Stimulated activated CD4-positive, alpha-beta T cell treated with anti-CD3 and anti-CD28 coated beads, Interleukin-2, amount 100 ng/mL, for 24 hours (primary cell): ENCODE measurements at regions not wholly inside any gene's neighbourhood (a gene's known extent, or its start where the extent isn't known, plus 50 kb on each side); places are given as distances from the start of the nearest gene placed in this dataset.

Source experiments
- DNase-seq, 2 donors: peaks; one replicate each; pipeline ENCODE4 v3.0.0-alpha.2; 2020

DNA sequence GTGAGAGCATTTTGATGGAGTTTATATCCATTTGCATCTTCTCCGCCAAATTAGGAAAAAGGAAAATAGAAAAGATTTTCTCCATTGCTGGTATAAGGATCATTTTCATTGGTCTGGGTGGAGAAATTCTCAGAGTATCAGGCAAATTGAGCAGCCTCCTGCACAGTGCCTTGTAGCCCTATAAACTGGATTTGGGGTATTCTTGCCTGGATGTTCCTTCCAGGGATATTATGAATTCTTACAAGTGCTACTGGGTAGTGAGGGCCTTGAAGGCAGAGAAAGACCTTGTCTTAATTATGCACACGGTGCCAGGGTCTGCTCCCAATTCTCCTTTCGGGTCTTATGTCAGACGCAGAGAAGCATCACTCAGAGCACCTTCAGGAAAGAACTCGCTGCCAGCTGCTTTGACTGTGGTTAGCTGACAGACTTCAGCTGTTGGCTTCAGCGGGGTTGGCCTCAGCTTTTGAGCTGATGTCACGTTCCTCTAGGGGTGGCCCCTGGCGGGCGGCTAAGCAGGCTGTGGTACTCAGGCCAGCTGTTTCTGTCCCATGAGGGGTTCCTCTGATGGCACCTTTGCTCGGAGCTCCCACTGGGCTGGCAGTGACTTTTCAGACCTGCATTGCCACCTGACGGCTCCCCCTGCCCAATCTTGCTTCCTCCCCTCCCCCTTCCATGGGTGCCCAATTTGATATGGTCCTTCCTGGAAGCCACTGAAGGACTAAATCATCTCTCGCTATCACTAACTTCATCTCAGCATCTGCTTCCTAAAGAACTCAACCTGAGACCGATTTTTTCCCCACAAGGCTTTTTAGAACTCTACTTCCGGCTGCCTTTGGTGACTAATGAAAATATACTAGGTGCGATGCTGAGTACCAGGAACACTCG, 519.5 kb downstream of the BCOR start:
- peak; percentile 64 to 65 for DNase-seq

- DNase-seq, result no peak
These were observed 517.7 kb downstream of the BCOR start for GRCh38 chrX:39580043-39580442.

DNA sequence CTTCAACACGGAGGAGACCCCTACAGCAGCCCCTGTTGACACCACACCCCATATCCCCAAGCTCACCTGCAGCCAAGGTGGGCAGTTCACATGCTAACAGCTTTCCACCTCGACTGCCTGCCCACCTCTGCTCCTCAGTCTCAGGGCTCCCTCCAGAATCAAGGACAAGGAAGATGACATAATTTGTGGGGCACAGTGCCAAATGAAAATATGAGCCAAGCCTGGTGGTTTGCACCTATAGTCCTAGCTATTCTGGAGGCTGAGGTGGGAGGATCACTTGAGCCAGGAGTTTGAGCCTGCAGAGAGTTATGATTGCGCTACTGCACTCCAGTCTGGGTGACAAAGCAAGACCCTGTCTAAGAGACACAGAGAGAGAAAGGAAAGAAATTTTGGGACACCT, 516.3 kb downstream of the BCOR start:
- DNase-seq, result no peak

DNA sequence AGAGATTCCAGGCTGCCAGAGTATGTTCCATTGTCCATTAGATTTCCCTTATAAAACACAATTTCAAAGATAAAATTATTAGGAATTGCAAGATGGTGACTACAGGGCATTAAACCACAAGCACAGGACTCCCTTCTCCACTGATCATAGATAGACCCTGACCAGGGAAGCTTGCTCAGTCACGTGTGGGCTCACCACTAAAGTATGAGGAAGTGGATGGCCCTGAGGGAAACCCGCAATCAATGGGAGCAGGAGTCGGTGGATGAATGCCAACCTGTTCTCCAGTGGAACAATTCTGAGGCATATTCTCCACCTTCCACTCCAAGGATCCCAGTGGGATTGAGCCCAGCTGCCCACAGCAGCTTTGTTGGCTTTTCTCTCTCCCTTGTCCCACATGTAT, 515.7 kb downstream of the BCOR start:
- no peak for DNase-seq

GRCh38 chrX:39582976-39583375, 514.8 kb downstream of the BCOR start:
- no peak for DNase-seq

DNA sequence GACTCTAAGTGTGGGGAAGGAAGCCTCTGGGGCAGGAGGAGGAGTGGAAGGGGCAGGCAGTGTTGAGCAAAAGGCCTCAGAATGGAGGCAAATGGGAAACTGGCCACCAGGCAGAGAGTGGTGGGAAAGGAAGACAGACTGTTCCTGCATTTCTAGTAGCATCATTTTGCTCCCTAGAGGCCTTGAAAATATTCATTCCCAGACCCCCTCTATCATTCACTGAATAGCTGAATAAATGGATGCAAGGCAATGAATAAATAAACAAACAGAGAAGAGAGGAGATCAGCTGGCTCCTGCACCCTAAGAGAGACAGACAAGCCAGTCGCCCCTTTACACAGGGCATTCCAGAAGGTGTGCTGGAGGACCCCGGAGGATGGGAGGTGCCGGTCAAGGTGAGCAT, 511.9 kb downstream of the BCOR start:
- DNase-seq, result no peak

- DNase-seq, result no peak
These were observed 511.4 kb downstream of the BCOR start for GRCh38 chrX:39586359-39586758.

- DNase-seq, result no peak
These were observed 506.7 kb downstream of the BCOR start for GRCh38 chrX:39591099-39591498.

DNA sequence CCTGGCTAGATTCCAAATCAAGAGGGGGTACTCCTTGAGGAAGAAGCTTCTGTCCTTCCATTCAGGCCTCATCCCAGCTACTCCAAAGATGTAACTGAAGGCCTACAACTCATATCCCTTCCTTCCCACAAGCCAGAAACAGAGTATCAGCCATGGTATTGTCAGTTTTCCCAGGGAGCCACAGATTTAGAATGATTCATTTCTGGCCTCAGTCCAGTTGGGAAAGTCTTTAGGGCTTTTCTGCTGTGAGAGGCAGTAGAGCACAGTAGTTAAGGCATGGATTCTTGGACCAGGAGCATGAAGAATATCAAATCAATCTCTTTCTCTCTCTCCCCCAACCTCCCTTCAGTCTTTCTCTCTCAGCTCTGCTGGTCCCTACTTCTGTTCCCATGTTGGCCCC, 505.0 kb downstream of the BCOR start:
- no peak for DNase-seq

DNA sequence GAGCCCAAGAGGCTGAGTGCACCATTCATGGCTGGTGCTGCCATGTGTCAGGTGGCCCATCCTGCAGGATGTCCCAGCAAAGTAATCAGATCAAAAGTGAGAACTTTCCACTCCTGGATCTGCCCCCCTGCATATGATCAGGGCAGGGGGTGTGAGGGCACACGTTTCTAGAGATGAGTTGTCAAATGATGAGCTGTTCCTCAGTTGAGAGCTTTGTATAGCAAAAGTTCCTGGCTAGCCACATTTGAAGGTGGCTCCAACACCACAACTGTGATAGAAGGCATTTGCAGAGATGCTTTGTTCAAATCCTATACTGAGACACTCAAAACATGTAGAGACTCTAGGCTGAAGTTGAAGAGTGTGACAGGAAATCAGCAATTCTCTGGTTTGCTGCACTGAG, 501.8 kb downstream of the BCOR start:
- no peak for DNase-seq

- no peak for DNase-seq
These were observed 501.3 kb downstream of the BCOR start for GRCh38 chrX:39596437-39596836.

DNA sequence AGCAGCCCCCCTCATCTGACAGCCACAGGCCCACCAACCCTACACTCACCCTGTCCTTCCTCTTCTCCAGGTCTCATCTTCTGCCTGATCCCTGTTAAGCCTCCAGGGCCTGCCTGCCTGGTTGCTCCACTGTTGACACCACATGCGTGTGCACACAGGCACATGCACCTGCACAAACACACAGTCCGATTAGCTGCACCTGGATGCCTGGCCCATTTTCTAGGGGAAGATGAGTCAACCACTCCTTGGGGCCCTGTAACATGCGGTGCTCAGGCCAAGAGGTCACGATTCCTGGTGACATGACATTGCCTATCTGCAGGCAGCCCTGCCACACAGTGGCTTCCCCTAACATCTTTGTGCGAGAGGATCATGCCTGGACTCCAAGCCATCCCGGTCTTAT, 498.4 kb downstream of the BCOR start:
- no peak for DNase-seq

DNA sequence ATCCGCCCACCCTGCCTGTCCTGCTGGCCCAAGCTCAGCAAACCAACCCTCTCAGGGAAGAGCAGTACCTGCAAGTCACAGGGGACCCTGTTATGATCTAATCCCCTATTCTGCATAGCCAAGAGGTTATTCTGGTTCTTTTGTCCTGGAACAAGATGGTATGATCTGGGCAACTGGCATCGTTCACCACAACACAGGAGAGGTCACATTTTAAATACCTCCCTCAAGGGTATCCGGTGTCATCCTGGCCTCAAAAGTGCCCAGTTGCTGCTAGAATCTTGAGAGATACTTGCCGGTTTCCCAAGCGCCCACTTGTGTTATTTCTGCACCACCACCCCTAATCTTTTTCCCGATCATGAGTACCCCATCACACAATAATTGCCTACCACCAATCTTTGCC, 497.5 kb downstream of the BCOR start:
- no peak for DNase-seq

GRCh38 chrX:39601231-39602177, 496.3 kb downstream of the BCOR start:
- DNase-seq, result no peak

DNA sequence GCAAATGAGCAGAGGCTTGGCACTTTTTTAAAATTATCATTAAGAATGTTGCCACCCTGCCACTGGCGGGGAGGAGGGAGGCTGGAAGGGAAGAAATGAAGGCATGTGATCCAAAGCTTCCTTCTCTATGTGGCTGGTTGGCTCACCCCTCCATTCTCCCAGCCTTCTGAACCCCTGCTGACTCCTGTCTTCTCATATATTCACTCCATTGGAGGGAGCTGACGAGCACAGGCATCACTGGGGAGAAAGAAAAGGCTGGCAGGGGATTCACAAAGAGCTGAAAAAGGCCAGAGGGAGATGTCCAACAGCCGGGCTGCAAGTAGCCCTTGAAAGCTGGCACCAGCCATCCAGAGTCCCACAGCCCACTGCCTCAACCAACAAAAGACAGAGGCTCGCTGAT, 495.6 kb downstream of the BCOR start:
- DNase-seq, result no peak

DNA sequence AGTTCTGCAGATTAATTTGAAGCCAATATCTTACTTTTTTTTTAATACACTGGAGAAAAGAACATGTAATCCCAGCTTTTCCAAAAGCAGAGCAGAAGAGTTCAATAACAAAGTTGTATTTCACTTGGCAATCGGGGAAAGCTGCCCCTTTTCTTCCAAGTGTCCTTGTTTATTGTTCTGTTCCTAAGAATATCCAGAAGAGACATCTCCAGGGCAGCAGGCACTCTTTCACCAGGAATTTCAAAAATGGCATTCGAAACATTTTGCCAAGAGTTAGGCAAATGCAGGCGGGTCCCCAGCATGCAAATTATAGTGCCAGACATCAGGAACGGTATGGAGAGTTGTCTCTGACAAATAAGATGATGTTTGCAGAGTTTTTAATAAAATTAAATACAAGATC, 494.5 kb downstream of the BCOR start:
- DNase-seq, result no peak

DNA sequence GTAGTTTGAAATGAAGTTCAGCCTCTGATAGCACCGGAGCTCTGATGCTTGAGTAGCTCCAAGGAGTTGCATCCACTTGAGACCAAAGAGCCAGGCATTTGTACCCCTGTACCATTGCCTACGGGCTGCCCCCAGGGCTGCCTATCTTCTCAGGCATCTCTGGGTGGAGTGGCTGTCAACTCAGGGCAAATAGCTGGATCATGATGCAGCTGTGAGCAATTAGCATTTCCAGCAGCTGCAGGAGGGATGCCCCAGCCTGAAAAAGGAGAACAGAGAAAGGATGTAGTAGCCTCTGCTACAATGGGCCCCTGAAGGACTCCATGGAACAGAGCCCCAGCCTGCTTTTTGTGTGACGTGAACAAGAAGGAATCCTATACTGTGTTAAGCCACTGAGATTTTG, 492.6 kb downstream of the BCOR start:
- DNase-seq, result no peak

DNA sequence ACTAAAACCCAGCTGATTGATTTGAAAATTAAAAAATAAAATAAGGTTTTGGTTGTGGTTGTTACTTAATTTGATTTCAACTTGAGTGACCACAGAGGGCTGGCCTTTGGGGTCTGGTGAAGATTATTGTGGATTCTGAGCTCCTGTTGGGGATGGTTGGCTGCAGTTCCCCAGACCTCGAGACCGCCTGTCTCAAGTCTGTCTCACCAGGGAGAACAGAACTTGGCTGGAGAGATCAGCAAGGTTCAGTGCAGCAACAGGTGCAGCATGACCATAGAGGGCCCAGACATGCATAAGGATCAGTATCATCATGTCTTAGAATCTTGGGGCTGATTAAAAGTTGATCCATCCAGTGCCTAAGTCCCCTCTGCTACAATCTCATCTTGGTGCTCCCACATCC, 491.9 kb downstream of the BCOR start:
- no peak for DNase-seq

- no peak for DNase-seq
These were observed 487.8 kb downstream of the BCOR start for GRCh38 chrX:39609941-39610340.

GRCh38 chrX:39611468-39611867, 486.3 kb downstream of the BCOR start:
- no peak for DNase-seq

DNA sequence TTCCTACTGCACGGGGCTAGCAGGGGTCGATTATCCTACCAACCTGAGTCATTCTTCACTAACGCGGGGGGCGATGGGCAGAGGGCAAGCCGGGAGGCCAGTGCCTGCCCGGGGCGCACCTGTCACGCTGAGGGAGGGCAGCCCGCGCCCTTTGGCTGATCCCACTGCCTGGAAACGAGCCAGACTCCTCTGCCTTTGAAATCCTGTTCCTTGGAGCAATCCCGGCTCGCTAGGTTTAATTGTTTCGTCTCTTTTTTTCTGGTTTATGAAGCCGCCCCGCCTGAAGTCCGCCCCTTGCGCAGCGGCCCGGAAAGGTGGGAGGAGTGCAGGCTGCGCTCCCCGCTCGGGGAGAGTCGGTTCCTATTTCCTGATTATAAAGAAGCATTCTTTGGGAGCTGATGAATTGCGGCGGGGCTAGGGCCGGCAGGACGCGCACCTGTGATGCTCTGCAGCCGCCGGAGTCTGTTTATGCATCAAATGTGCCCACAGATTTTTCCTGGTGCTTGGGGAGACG, 484.2 kb downstream of the BCOR start:
- DNase-seq, result peak in 1 of 2 donors; percentile 33

GRCh38 chrX:39613997-39614679, 483.6 kb downstream of the BCOR start:
- DNase-seq, result peak; percentile 74 to 77

DNA sequence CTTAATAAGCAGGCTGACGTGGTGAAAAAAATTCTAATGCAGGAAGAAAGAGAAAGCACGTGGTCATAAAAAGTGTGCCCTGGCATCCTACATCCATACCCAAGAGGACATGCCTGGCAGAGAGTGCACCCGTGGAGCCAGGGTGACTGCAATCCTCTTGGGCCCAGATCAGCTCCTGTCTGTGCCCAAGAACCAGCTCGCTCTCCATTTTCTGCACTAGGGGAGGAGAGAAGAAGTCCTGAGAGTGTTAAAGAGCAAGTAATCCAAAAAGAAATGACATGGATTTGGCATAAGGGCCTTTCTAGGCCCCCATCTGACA, 483.1 kb downstream of the BCOR start:
- DNase-seq, result no peak
